H9 (cell line): ENCODE measurements at regions not wholly inside any gene's neighbourhood (a gene's known extent, or its start where the extent isn't known, plus 50 kb on each side); places are given as distances from the start of the nearest gene placed in this dataset.

Experiments used
- DNase-seq: peaks from one replicate; pipeline ENCODE4 v3.0.0-alpha.2; 2017
- H2AFZ ChIP-seq: one replicate; pipeline ENCODE4 v1.6.1; 2013; ENCODE audit warnings: mild to moderate bottlenecking, low read length, control low read depth, moderate library complexity
- H2AK5ac ChIP-seq: 2 replicates; pipeline ENCODE4 v1.6.1; 2013; ENCODE audit warnings: low read length, control low read depth, mixed read lengths; ENCODE audit not compliant: insufficient read length
- H2BK120ac ChIP-seq: one replicate; pipeline ENCODE4 v1.6.1; 2013; ENCODE audit warnings: low read depth, mild to moderate bottlenecking, low read length, control low read depth, inconsistent platforms; ENCODE audit not compliant: poor library complexity, severe bottlenecking
- H2BK12ac ChIP-seq: 2 replicates; pipeline ENCODE4 v1.6.1; 2013; ENCODE audit warnings: low read length, control low read depth, mixed read lengths, low read depth; ENCODE audit not compliant: insufficient read length
- H2BK15ac ChIP-seq: 2 replicates; pipeline ENCODE4 v1.6.1; 2013; ENCODE audit warnings: low read depth, low read length, control low read depth
- H2BK20ac ChIP-seq: one replicate; pipeline ENCODE4 v1.6.1; 2013; ENCODE audit warnings: low read depth, mild to moderate bottlenecking, low read length, control low read depth, inconsistent platforms; ENCODE audit not compliant: poor library complexity, severe bottlenecking
- H2BK5ac ChIP-seq: 2 replicates; pipeline ENCODE4 v1.6.1; 2013; ENCODE audit warnings: low read length, control low read depth, mixed read lengths; ENCODE audit not compliant: insufficient read length
- H3K14ac ChIP-seq: 2 replicates; pipeline ENCODE4 v1.6.1; 2013; ENCODE audit warnings: low read length, control low read depth; ENCODE audit not compliant: insufficient read depth
- H3K18ac ChIP-seq: 2 replicates; pipeline ENCODE4 v1.6.1; 2013; ENCODE audit warnings: low read depth, mild to moderate bottlenecking, mixed read lengths, low read length, control low read depth; ENCODE audit not compliant: insufficient read length
- H3K23ac ChIP-seq: 2 replicates; pipeline ENCODE4 v1.6.1; 2013; ENCODE audit warnings: low read length, control low read depth, mixed read lengths, low read depth; ENCODE audit not compliant: insufficient read length
- H3K23me2 ChIP-seq: 2 replicates; pipeline ENCODE4 v1.6.1; 2013; ENCODE audit warnings: low read depth, mild to moderate bottlenecking, mixed read lengths, low read length, control low read depth; ENCODE audit not compliant: insufficient read length, poor library complexity, severe bottlenecking
- H3K27ac ChIP-seq: 2 replicates; pipeline ENCODE4 v1.5.1; 2013; ENCODE audit warnings: low read length, control low read depth, mixed read lengths, low read depth; ENCODE audit not compliant: insufficient read length
- H3K27me3 ChIP-seq: 2 replicates; pipeline ENCODE4 v1.6.1; 2013; ENCODE audit warnings: low read length, control low read depth, inconsistent platforms; ENCODE audit not compliant: insufficient read depth
- H3K4ac ChIP-seq: 2 replicates; pipeline ENCODE4 v1.6.1; 2013; ENCODE audit warnings: low read depth, mild to moderate bottlenecking, control low read depth, inconsistent platforms, low read length, moderate library complexity
- H3K4me1 ChIP-seq: 2 replicates; pipeline ENCODE4 v1.6.1; 2013; ENCODE audit warnings: low read length, control low read depth, inconsistent platforms; ENCODE audit not compliant: insufficient read depth
- H3K4me2 ChIP-seq: 2 replicates; pipeline ENCODE4 v1.6.1; 2013; ENCODE audit warnings: low read length, control low read depth, mixed read lengths; ENCODE audit not compliant: insufficient read length, insufficient read depth
- H3K56ac ChIP-seq: 2 replicates; pipeline ENCODE4 v1.6.1; 2013; ENCODE audit warnings: low read depth, mild to moderate bottlenecking, mixed read lengths, low read length, control low read depth; ENCODE audit not compliant: insufficient read length
- H3K79me1 ChIP-seq: 2 replicates; pipeline ENCODE4 v1.6.1; 2013; ENCODE audit warnings: low read depth, mild to moderate bottlenecking, moderate library complexity, low read length, control low read depth, inconsistent platforms; ENCODE audit not compliant: insufficient read depth, poor library complexity, severe bottlenecking
- H3K79me2 ChIP-seq: 2 replicates; pipeline ENCODE4 v1.6.1; 2013; ENCODE audit warnings: low read length, control low read depth, inconsistent platforms; ENCODE audit not compliant: insufficient read depth
- H3K9ac ChIP-seq: 2 replicates; pipeline ENCODE4 v1.6.1; 2013; ENCODE audit warnings: low read length, control low read depth, mixed read lengths; ENCODE audit not compliant: insufficient read length; ENCODE audit errors: extremely low read depth
- H3K9me3 ChIP-seq: one replicate; pipeline ENCODE4 v1.6.1; 2013; ENCODE audit warnings: low read depth, low read length, inconsistent platforms; ENCODE audit not compliant: control insufficient read depth
- H3T11ph ChIP-seq: one replicate; pipeline ENCODE4 v1.6.1; 2013; ENCODE audit warnings: mild to moderate bottlenecking, low read length, control low read depth, inconsistent platforms
- H4K20me1 ChIP-seq: one replicate; pipeline ENCODE4 v1.6.1; 2013; ENCODE audit not compliant: control insufficient read depth, insufficient read length, insufficient read depth
- H4K5ac ChIP-seq: 2 replicates; pipeline ENCODE4 v1.6.1; 2013; ENCODE audit warnings: low read depth, mild to moderate bottlenecking, mixed read lengths, low read length, control low read depth; ENCODE audit not compliant: insufficient read length
- H4K8ac ChIP-seq: replicated peaks from 2 replicates; pipeline ENCODE4 v1.6.1; 2013; ENCODE audit warnings: low read length, control low read depth, mixed read lengths, low read depth; ENCODE audit not compliant: insufficient read length
- H4K91ac ChIP-seq: 2 replicates; pipeline ENCODE4 v1.6.1; 2013; ENCODE audit warnings: low read depth, mild to moderate bottlenecking, moderate library complexity, mixed read lengths, low read length, control low read depth; ENCODE audit not compliant: insufficient read length
- H3K27ac Mint-ChIP-seq, 3 experiments: 2 replicates in 2 of 3; 3 replicates in 1 of 3; pipeline ENCODE4 v1.8.0; 2020 to 2021; ENCODE audit warnings: mixed read lengths in 3 of 3, mild to moderate bottlenecking in 1 of 3, moderate library complexity in 1 of 3
- H3K27me3 Mint-ChIP-seq: 2 replicates; pipeline ENCODE4 v1.8.0; 2021; ENCODE audit warnings: low read depth, mild to moderate bottlenecking, moderate library complexity, mixed read lengths
- H3K36me3 Mint-ChIP-seq, 3 experiments: 2 replicates in 2 of 3; 3 replicates in 1 of 3; pipeline ENCODE4 v1.8.0; 2020 to 2021; ENCODE audit warnings: low read depth in 3 of 3, mixed read lengths in 3 of 3; ENCODE audit not compliant: insufficient read depth in 1 of 3
- H3K4me1 Mint-ChIP-seq, 2 experiments: 2 replicates each; pipeline ENCODE4 v1.8.0; 2020; ENCODE audit warnings: mixed read lengths in 2 of 2
- H3K4me3 Mint-ChIP-seq, 2 experiments: 2 replicates in 1 of 2; 3 replicates in 1 of 2; pipeline ENCODE4 v1.8.0; 2020 to 2021; ENCODE audit warnings: mild to moderate bottlenecking in 2 of 2, mixed read lengths in 2 of 2, moderate library complexity in 1 of 2
- H3K9me3 Mint-ChIP-seq, 2 experiments: 2 replicates in 1 of 2; 3 replicates in 1 of 2; pipeline ENCODE4 v1.8.0; 2020; ENCODE audit warnings: mild to moderate bottlenecking in 2 of 2, mixed read lengths in 2 of 2, moderate library complexity in 1 of 2
- CTCF ChIP-seq: fragments of 200-600 bp; sonication (generic); conservative IDR thresholded peaks from 3 replicates; pipeline ENCODE4 v1.8.0; 2021; ENCODE audit warnings: antibody characterized with exemption, mild to moderate bottlenecking
- WGBS: extraction: QIAGEN DNeasy Blood & Tissue Kit; methylation state at CpG from one replicate; pipeline ENCODE4 v1.1.7; 2013; ENCODE audit warnings: missing lambda C conversion rate, low lambda C conversion rate, mixed read lengths; ENCODE audit not compliant: insufficient read length; ENCODE audit errors: extremely low coverage; 5-methylcytosine and 5-hydroxymethylcytosine counted together

GRCh38 chr9:2339416-2339815 lies 282.2 kb upstream of the VLDLR start:
- H2BK15ac ChIP-seq: no peak overlapping the region
- H2AFZ ChIP-seq: no peak overlapping the region
- H3K4ac ChIP-seq: no peak overlapping the region
- H3K4me1 Mint-ChIP-seq: peaks cover 2 to 4% of the 10 kb centered on the region in 2 experiments; a peak in 3 of 4 replicates
- no peaks in the 10 kb centered on the region; the same call in 1 of the 2 replicates for H3K79me2 ChIP-seq
- no peak overlapping the region for H4K5ac ChIP-seq
- no peak overlapping the region for H2BK20ac ChIP-seq
- WGBS: no CpG with 5 or more reads among the region's 6 CpGs
- H3K23ac ChIP-seq: no peak overlapping the region
- H3T11ph ChIP-seq: no peak overlapping the region
- H2BK12ac ChIP-seq: no peak overlapping the region
- H3K36me3 Mint-ChIP-seq: no peaks in the 10 kb centered on the region; a peak in 2 of 7 replicates
- no peaks in the 10 kb centered on the region for H3K9me3 ChIP-seq
- no peak overlapping the region for H3K9ac ChIP-seq
- no peaks in the 10 kb centered on the region for H3K27me3 Mint-ChIP-seq
- H3K4me3 Mint-ChIP-seq: no peak overlapping the region
- H3K27ac ChIP-seq: no peak overlapping the region
- H3K9me3 Mint-ChIP-seq: 0 out of 5 replicates have a peak, but pooled peaks cover 0 to under 1% of the 10 kb centered on the region in 2 experiments
- no peak overlapping the region for H3K4me2 ChIP-seq
- H3K14ac ChIP-seq: no peak overlapping the region
- H4K91ac ChIP-seq: no peak overlapping the region
- no peaks in the 10 kb centered on the region for H3K79me1 ChIP-seq
- no peak for DNase-seq
- no peaks in the 10 kb centered on the region for H3K23me2 ChIP-seq
- H3K56ac ChIP-seq: no peak overlapping the region
- no peak overlapping the region for H2AK5ac ChIP-seq
- H2BK120ac ChIP-seq: no peak overlapping the region
- H3K4me1 ChIP-seq: no peaks in the 10 kb centered on the region
- H4K20me1 ChIP-seq: no peaks in the 10 kb centered on the region
- H3K18ac ChIP-seq: no peak overlapping the region
- no peak overlapping the region for H2BK5ac ChIP-seq
- no peaks in the 10 kb centered on the region for H3K27me3 ChIP-seq
- TF ChIP-seq CTCF: no peak
- no peak overlapping the region for H4K8ac ChIP-seq
- no peak overlapping the region; a peak in 1 of 7 replicates for H3K27ac Mint-ChIP-seq
